GM23338 (cell line): ENCODE measurements at regions not wholly inside any gene's neighbourhood (a gene's known extent, or its start where the extent isn't known, plus 50 kb on each side); places are given as distances from the start of the nearest gene placed in this dataset.

Experiments used
- ATAC-seq: fragments of 200-7000 bp; cut with Tn5 transposase; 3 replicates; pipeline ENCODE4 v1.9.1; 2020
- DNase-seq: peaks from one replicate; pipeline ENCODE4 v3.0.0-alpha.2; 2015; ENCODE audit warnings: low spot score
- H2AFZ ChIP-seq: fragments of 200-600 bp; sonication (generic); 2 replicates; pipeline ENCODE4 v1.8.0; 2016; ENCODE audit warnings: antibody characterized with exemption, mild to moderate bottlenecking, moderate library complexity
- H3F3A ChIP-seq: fragments of 200-600 bp; sonication (generic); replicated peaks from 2 replicates; pipeline ENCODE4 v1.8.0; 2017; ENCODE audit warnings: antibody characterized with exemption, mixed run types, low read depth
- H3K27ac ChIP-seq: fragments of 200-600 bp; sonication (generic); 2 replicates; pipeline ENCODE4 v1.6.1; 2016; ENCODE audit warnings: low read depth
- H3K27me3 ChIP-seq: fragments of 200-600 bp; sonication (generic); 2 replicates; pipeline ENCODE4 v1.8.0; 2016; ENCODE audit warnings: mild to moderate bottlenecking, mixed run types, moderate library complexity; ENCODE audit not compliant: insufficient read depth
- H3K36me3 ChIP-seq: fragments of 200-600 bp; sonication (generic); 2 replicates; pipeline ENCODE4 v1.8.0; 2016; ENCODE audit warnings: mild to moderate bottlenecking; ENCODE audit not compliant: insufficient read depth
- H3K4me1 ChIP-seq: fragments of 200-600 bp; sonication (generic); 2 replicates; pipeline ENCODE4 v1.8.0; 2016; ENCODE audit warnings: mild to moderate bottlenecking, moderate library complexity; ENCODE audit not compliant: insufficient read depth
- H3K4me2 ChIP-seq: fragments of 200-600 bp; sonication (generic); 2 replicates; pipeline ENCODE4 v1.7.1; 2017; ENCODE audit warnings: mixed run types
- H3K4me3 ChIP-seq: fragments of 200-600 bp; sonication (generic); 2 replicates; pipeline ENCODE4 v1.6.1; 2016; ENCODE audit warnings: mixed run types
- H3K79me2 ChIP-seq: fragments of 200-600 bp; sonication (generic); replicated peaks from 2 replicates; pipeline ENCODE4 v1.8.0; 2017; ENCODE audit warnings: mild to moderate bottlenecking; ENCODE audit not compliant: insufficient read depth
- H3K9me2 ChIP-seq: fragments of 200-600 bp; sonication (generic); 2 replicates; pipeline ENCODE4 v1.8.0; 2017; ENCODE audit not compliant: insufficient read depth
- H4K20me1 ChIP-seq: fragments of 200-600 bp; sonication (generic); replicated peaks from 2 replicates; pipeline ENCODE4 v1.8.0; 2017; ENCODE audit warnings: mild to moderate bottlenecking; ENCODE audit not compliant: insufficient read depth
- H3K27ac Mint-ChIP-seq: 2 replicates; pipeline ENCODE4 v1.8.0; 2020; ENCODE audit warnings: inconsistent platforms, mild to moderate bottlenecking, moderate library complexity, mixed read lengths
- H3K27me3 Mint-ChIP-seq: 3 replicates; pipeline ENCODE4 v1.8.0; 2022; ENCODE audit warnings: low read depth, mild to moderate bottlenecking, moderate library complexity, mixed read lengths, inconsistent platforms; ENCODE audit not compliant: insufficient read depth, poor library complexity
- H3K36me3 Mint-ChIP-seq: 3 replicates; pipeline ENCODE4 v1.8.0; 2021; ENCODE audit warnings: low read depth, mild to moderate bottlenecking, inconsistent platforms, moderate library complexity, mixed read lengths
- H3K4me1 Mint-ChIP-seq: 3 replicates; pipeline ENCODE4 v1.8.0; 2020; ENCODE audit warnings: mild to moderate bottlenecking, inconsistent platforms, mixed read lengths
- H3K4me3 Mint-ChIP-seq: 3 replicates; pipeline ENCODE4 v1.8.0; 2021; ENCODE audit warnings: moderate library complexity, mild to moderate bottlenecking, inconsistent platforms, mixed read lengths
- H3K9me3 Mint-ChIP-seq: 3 replicates; pipeline ENCODE4 v1.8.0; 2020; ENCODE audit warnings: moderate library complexity, mild to moderate bottlenecking, inconsistent platforms, mixed read lengths
- CREB1 ChIP-seq: fragments of 250-450 bp; sonication (Bioruptor Pico); IDR thresholded peaks from 2 replicates; pipeline ENCODE4 v1.5.0; 2020; ENCODE audit warnings: low read depth, mild to moderate bottlenecking, moderate library complexity
- EZH2 ChIP-seq: fragments of 200-600 bp; sonication (generic); IDR thresholded peaks from one replicate; pipeline ENCODE4 v1.8.0; 2017; ENCODE audit warnings: antibody characterized with exemption, mild to moderate bottlenecking, low read depth; ENCODE audit not compliant: unreplicated experiment
- EZH2phosphoT487 ChIP-seq: fragments of 200-600 bp; sonication (generic); IDR thresholded peaks from one replicate; pipeline ENCODE4 v1.8.1; 2018; ENCODE audit warnings: antibody characterized with exemption; ENCODE audit not compliant: unreplicated experiment
- JUNB ChIP-seq: IDR thresholded peaks from one replicate; pipeline ENCODE4 v1.6.1; 2016; ENCODE audit warnings: antibody characterized with exemption; ENCODE audit not compliant: unreplicated experiment
- NANOG ChIP-seq: IDR thresholded peaks from 2 replicates; pipeline ENCODE4 v1.6.1; 2016; ENCODE audit warnings: antibody characterized with exemption, borderline replicate concordance
- POLR2AphosphoS5 ChIP-seq: IDR thresholded peaks from 2 replicates; pipeline ENCODE4 v1.6.1; 2016; ENCODE audit warnings: antibody characterized with exemption, low read depth
- STAT1 ChIP-seq: IDR thresholded peaks from one replicate; pipeline ENCODE4 v1.6.1; 2016; ENCODE audit warnings: antibody characterized with exemption; ENCODE audit not compliant: unreplicated experiment
- ZNF114 ChIP-seq: fragments of 250-450 bp; sonication (Bioruptor Pico); IDR thresholded peaks from 2 replicates; pipeline ENCODE4 v1.5.0; 2020; ENCODE audit warnings: mild to moderate bottlenecking, moderate library complexity
- ZNF331 ChIP-seq: fragments of 250-450 bp; sonication (Bioruptor Pico); IDR thresholded peaks from 2 replicates; pipeline ENCODE4 v1.5.0; 2020; ENCODE audit warnings: low read depth, mild to moderate bottlenecking, moderate library complexity
- TF ChIP-seq, protein P1 (sequence below): IDR thresholded peaks from one replicate; pipeline ENCODE4 v1.6.1; 2018; ENCODE audit warnings: antibody characterized with exemption; ENCODE audit not compliant: unreplicated experiment
- TF ChIP-seq, protein P2 (sequence below): IDR thresholded peaks from 2 replicates; pipeline ENCODE4 v1.6.1; 2016; ENCODE audit warnings: antibody characterized with exemption
- TF ChIP-seq, protein P3 (sequence below), 2 experiments: fragments of 200-600 bp in 1 of 2; sonication (generic) in 1 of 2; conservative IDR thresholded peaks; 2 replicates each; pipeline versions ENCODE4 v1.5.1 to v1.6.1; 2016 to 2017; ENCODE audit warnings: antibody characterized with exemption in 2 of 2, low read depth in 2 of 2, mild to moderate bottlenecking in 2 of 2, moderate library complexity in 1 of 2
- TF ChIP-seq, protein P4 (sequence below): fragments of 250-450 bp; sonication (Bioruptor Pico); IDR thresholded peaks from 2 replicates; pipeline ENCODE4 v1.5.0; 2020; ENCODE audit warnings: mild to moderate bottlenecking, moderate library complexity

DNA sequence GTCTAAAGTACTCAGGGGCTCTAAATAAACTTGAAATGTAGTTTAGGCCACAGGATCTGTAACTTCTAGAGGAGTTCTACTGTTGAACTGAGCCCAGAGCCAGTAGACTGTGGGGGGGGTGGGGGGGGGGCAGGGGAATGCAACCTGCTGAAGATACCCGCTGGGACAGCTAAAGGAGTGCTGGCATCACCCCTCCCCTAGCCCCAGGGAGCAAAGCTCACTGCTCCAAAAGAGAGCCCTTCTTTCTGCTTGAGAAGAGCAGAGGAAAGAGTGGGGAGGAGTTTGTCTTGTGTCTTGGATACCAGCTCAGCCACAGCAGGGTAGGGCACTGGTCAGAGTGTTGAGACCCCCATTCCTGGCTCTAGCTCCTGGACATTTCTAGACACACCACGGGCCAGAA is 414.0 kb upstream of the KLHL29 start:
- TF ChIP-seq, protein P1, sequence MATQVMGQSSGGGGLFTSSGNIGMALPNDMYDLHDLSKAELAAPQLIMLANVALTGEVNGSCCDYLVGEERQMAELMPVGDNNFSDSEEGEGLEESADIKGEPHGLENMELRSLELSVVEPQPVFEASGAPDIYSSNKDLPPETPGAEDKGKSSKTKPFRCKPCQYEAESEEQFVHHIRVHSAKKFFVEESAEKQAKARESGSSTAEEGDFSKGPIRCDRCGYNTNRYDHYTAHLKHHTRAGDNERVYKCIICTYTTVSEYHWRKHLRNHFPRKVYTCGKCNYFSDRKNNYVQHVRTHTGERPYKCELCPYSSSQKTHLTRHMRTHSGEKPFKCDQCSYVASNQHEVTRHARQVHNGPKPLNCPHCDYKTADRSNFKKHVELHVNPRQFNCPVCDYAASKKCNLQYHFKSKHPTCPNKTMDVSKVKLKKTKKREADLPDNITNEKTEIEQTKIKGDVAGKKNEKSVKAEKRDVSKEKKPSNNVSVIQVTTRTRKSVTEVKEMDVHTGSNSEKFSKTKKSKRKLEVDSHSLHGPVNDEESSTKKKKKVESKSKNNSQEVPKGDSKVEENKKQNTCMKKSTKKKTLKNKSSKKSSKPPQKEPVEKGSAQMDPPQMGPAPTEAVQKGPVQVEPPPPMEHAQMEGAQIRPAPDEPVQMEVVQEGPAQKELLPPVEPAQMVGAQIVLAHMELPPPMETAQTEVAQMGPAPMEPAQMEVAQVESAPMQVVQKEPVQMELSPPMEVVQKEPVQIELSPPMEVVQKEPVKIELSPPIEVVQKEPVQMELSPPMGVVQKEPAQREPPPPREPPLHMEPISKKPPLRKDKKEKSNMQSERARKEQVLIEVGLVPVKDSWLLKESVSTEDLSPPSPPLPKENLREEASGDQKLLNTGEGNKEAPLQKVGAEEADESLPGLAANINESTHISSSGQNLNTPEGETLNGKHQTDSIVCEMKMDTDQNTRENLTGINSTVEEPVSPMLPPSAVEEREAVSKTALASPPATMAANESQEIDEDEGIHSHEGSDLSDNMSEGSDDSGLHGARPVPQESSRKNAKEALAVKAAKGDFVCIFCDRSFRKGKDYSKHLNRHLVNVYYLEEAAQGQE: no peak
- no peak for TF ChIP-seq STAT1
- TF ChIP-seq, protein P2, sequence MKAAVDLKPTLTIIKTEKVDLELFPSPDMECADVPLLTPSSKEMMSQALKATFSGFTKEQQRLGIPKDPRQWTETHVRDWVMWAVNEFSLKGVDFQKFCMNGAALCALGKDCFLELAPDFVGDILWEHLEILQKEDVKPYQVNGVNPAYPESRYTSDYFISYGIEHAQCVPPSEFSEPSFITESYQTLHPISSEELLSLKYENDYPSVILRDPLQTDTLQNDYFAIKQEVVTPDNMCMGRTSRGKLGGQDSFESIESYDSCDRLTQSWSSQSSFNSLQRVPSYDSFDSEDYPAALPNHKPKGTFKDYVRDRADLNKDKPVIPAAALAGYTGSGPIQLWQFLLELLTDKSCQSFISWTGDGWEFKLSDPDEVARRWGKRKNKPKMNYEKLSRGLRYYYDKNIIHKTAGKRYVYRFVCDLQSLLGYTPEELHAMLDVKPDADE: no peak
- no peak for TF ChIP-seq ZNF114 (CRISPR knock-in tag)
- TF ChIP-seq POLR2AphosphoS5: no peak
- TF ChIP-seq, protein P3, sequence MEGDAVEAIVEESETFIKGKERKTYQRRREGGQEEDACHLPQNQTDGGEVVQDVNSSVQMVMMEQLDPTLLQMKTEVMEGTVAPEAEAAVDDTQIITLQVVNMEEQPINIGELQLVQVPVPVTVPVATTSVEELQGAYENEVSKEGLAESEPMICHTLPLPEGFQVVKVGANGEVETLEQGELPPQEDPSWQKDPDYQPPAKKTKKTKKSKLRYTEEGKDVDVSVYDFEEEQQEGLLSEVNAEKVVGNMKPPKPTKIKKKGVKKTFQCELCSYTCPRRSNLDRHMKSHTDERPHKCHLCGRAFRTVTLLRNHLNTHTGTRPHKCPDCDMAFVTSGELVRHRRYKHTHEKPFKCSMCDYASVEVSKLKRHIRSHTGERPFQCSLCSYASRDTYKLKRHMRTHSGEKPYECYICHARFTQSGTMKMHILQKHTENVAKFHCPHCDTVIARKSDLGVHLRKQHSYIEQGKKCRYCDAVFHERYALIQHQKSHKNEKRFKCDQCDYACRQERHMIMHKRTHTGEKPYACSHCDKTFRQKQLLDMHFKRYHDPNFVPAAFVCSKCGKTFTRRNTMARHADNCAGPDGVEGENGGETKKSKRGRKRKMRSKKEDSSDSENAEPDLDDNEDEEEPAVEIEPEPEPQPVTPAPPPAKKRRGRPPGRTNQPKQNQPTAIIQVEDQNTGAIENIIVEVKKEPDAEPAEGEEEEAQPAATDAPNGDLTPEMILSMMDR (conservative IDR thresholded peaks at IDR 0.05; ENCODE audit: low read depth in 2 of 2): no peak
- no peak for TF ChIP-seq NANOG
- TF ChIP-seq ZNF331 (CRISPR knock-in tag): no peak
- TF ChIP-seq EZH2phosphoT487: no peak
- TF ChIP-seq, protein P4, sequence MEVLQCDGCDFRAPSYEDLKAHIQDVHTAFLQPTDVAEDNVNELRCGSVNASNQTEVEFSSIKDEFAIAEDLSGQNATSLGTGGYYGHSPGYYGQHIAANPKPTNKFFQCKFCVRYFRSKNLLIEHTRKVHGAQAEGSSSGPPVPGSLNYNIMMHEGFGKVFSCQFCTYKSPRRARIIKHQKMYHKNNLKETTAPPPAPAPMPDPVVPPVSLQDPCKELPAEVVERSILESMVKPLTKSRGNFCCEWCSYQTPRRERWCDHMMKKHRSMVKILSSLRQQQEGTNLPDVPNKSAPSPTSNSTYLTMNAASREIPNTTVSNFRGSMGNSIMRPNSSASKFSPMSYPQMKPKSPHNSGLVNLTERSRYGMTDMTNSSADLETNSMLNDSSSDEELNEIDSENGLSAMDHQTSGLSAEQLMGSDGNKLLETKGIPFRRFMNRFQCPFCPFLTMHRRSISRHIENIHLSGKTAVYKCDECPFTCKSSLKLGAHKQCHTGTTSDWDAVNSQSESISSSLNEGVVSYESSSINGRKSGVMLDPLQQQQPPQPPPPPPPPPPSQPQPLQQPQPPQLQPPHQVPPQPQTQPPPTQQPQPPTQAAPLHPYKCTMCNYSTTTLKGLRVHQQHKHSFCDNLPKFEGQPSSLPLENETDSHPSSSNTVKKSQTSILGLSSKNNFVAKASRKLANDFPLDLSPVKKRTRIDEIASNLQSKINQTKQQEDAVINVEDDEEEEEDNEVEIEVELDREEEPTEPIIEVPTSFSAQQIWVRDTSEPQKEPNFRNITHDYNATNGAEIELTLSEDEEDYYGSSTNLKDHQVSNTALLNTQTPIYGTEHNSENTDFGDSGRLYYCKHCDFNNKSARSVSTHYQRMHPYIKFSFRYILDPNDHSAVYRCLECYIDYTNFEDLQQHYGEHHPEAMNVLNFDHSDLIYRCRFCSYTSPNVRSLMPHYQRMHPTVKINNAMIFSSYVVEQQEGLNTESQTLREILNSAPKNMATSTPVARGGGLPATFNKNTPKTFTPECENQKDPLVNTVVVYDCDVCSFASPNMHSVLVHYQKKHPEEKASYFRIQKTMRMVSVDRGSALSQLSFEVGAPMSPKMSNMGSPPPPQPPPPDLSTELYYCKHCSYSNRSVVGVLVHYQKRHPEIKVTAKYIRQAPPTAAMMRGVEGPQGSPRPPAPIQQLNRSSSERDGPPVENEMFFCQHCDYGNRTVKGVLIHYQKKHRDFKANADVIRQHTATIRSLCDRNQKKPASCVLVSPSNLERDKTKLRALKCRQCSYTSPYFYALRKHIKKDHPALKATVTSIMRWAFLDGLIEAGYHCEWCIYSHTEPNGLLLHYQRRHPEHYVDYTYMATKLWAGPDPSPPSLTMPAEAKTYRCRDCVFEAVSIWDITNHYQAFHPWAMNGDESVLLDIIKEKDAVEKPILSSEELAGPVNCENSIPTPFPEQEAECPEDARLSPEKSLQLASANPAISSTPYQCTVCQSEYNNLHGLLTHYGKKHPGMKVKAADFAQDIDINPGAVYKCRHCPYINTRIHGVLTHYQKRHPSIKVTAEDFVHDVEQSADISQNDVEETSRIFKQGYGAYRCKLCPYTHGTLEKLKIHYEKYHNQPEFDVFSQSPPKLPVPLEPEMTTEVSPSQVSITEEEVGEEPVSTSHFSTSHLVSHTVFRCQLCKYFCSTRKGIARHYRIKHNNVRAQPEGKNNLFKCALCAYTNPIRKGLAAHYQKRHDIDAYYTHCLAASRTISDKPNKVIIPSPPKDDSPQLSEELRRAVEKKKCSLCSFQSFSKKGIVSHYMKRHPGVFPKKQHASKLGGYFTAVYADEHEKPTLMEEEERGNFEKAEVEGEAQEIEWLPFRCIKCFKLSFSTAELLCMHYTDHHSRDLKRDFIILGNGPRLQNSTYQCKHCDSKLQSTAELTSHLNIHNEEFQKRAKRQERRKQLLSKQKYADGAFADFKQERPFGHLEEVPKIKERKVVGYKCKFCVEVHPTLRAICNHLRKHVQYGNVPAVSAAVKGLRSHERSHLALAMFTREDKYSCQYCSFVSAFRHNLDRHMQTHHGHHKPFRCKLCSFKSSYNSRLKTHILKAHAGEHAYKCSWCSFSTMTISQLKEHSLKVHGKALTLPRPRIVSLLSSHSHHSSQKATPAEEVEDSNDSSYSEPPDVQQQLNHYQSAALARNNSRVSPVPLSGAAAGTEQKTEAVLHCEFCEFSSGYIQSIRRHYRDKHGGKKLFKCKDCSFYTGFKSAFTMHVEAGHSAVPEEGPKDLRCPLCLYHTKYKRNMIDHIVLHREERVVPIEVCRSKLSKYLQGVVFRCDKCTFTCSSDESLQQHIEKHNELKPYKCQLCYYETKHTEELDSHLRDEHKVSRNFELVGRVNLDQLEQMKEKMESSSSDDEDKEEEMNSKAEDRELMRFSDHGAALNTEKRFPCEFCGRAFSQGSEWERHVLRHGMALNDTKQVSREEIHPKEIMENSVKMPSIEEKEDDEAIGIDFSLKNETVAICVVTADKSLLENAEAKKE (CRISPR knock-in tag): no peak
- no peak for TF ChIP-seq JUNB
- TF ChIP-seq EZH2: no peak
- no peak for TF ChIP-seq CREB1 (CRISPR knock-in tag)
- H3K27ac Mint-ChIP-seq: peak overlapping the region; percentile 91

More for the DNA sequence above, 414.0 kb upstream of the KLHL29 start:
- Histone ChIP-seq H3K9me2 (peaks cover 7% of the 10 kb centered on the region), H4K20me1 (no peaks in the 10 kb centered on the region), H3K4me3 (peak overlapping the region; percentile 18), H3K27ac (peak overlapping the region; percentile 95), H3K27me3 (no peaks in the 10 kb centered on the region), H3K4me2 (peak overlapping the region; percentile 42; the same call in 1 of the 2 replicates), H3K4me1 (peaks cover 20% of the 10 kb centered on the region), H3K36me3 (no peaks in the 10 kb centered on the region; the same call in 1 of the 2 replicates), H2AFZ (no peak overlapping the region), H3F3A (no peaks in the 10 kb centered on the region; the same call in 1 of the 2 replicates), H3K79me2 (no peaks in the 10 kb centered on the region)
- peak; percentile 73 for ATAC-seq
- Mint-ChIP-seq H3K9me3 (peaks cover 22% of the 10 kb centered on the region), H3K4me3 (peak overlapping the region; percentile 32; the same call in 1 of the 3 replicates), H3K27me3 (no peaks in the 10 kb centered on the region), H3K4me1 (peaks cover 31% of the 10 kb centered on the region), H3K36me3 (peaks cover 38% of the 10 kb centered on the region)
- DNase-seq: peak; percentile 19
